H1 (cell line): ENCODE measurements at regions not wholly inside any gene's neighbourhood (a gene's known extent, or its start where the extent isn't known, plus 50 kb on each side); places are given as distances from the start of the nearest gene placed in this dataset.

Experiments
- CTCF ChIA-PET: fragments of 300-600 bp; sonication (Branson Sonifier 250); formaldehyde crosslinking; loops from one replicate; lab custom pipeline; 2021; ENCODE audit not compliant: partially characterized antibody; lab: Charles Lee
- POLR2A ChIA-PET: fragments of 300-600 bp; sonication (Branson Sonifier 250); formaldehyde crosslinking; loops from one replicate; lab custom pipeline; 2021; ENCODE audit warnings: inconsistent platforms; ENCODE audit not compliant: partially characterized antibody; lab: Charles Lee
- DNase-seq, 2 experiments: peaks; one replicate each; pipeline versions ENCODE4 v3.0.0 to v3.0.0-alpha.2; 2010 to 2022; ENCODE audit warnings: low spot score in 2 of 2, low read depth in 1 of 2, mixed read lengths in 1 of 2
- FAIRE-seq: peaks from 2 replicates; lab custom pipeline; 2011; peaks lifted over from hg19 to GRCh38; lab: Jason Lieb, UNC
- H2AFZ ChIP-seq: 2 replicates; pipeline ENCODE4 v1.8.1; 2012; ENCODE audit warnings: low read length, inconsistent platforms
- H2AK5ac ChIP-seq: 2 replicates; pipeline ENCODE4 v1.6.1; 2013; ENCODE audit warnings: low read depth, low read length
- H2BK120ac ChIP-seq: replicated peaks from 2 replicates; pipeline ENCODE3; 2013; ENCODE audit warnings: low read depth, low read length, inconsistent platforms
- H2BK12ac ChIP-seq: 2 replicates; pipeline ENCODE4 v1.6.1; 2013; ENCODE audit warnings: low read depth, low read length
- H2BK15ac ChIP-seq: 2 replicates; pipeline ENCODE4 v1.6.1; 2013; ENCODE audit warnings: low read length
- H2BK20ac ChIP-seq: 2 replicates; pipeline ENCODE4 v1.6.1; 2013; ENCODE audit warnings: low read length
- H2BK5ac ChIP-seq: 2 replicates; pipeline ENCODE4 v1.6.1; 2013; ENCODE audit warnings: low read depth, low read length
- H3K14ac ChIP-seq: 2 replicates; pipeline ENCODE4 v1.6.1; 2013; ENCODE audit warnings: inconsistent platforms; ENCODE audit not compliant: insufficient read length
- H3K18ac ChIP-seq: 2 replicates; pipeline ENCODE4 v1.6.1; 2013; ENCODE audit warnings: low read length; ENCODE audit errors: extremely low read depth
- H3K23ac ChIP-seq: 2 replicates; pipeline ENCODE4 v1.6.1; 2013; ENCODE audit warnings: inconsistent platforms; ENCODE audit not compliant: insufficient read length
- H3K23me2 ChIP-seq: 2 replicates; pipeline ENCODE4 v1.6.1; 2013; ENCODE audit warnings: low read depth, low read length
- H3K27ac ChIP-seq: 2 replicates; pipeline ENCODE4 v1.6.1; 2011; ENCODE audit warnings: low read depth, low read length, inconsistent platforms
- H3K27me3 ChIP-seq, 4 experiments: replicated peaks in 1 of 4; 1 replicate in 1 of 4; 2 replicates in 3 of 4; pipeline versions ENCODE4 v1.6.1 to v1.8.1; 2011 to 2013; ENCODE audit warnings: low read length in 3 of 4, mild to moderate bottlenecking in 3 of 4, inconsistent platforms in 2 of 4, mixed read lengths in 2 of 4, moderate library complexity in 1 of 4; ENCODE audit not compliant: control insufficient read depth in 3 of 4, insufficient read depth in 3 of 4; ENCODE audit errors: extremely low read depth in 1 of 4
- H3K36me3 ChIP-seq, 4 experiments: 2 replicates each; pipeline versions ENCODE4 v1.6.1 to v1.8.1; 2011 to 2013; ENCODE audit warnings: mild to moderate bottlenecking in 4 of 4, low read length in 3 of 4, moderate library complexity in 2 of 4, control low read depth in 1 of 4, inconsistent platforms in 1 of 4; ENCODE audit not compliant: insufficient read depth in 4 of 4, control insufficient read depth in 2 of 4
- H3K4ac ChIP-seq: replicated peaks from 2 replicates; pipeline ENCODE3; 2013; ENCODE audit warnings: low read length, low read depth, mixed read lengths, inconsistent platforms; ENCODE audit not compliant: insufficient read length
- H3K4me1 ChIP-seq, 4 experiments: replicated peaks in 1 of 4; 1 replicate in 1 of 4; 2 replicates in 3 of 4; pipeline versions ENCODE4 v1.6.1 to v1.8.1; 2011 to 2013; ENCODE audit warnings: low read length in 3 of 4, inconsistent platforms in 2 of 4, mixed read lengths in 1 of 4; ENCODE audit not compliant: insufficient read depth in 4 of 4, control insufficient read depth in 3 of 4
- H3K4me2 ChIP-seq, 2 experiments: 2 replicates each; pipeline versions ENCODE4 v1.6.1 to v1.8.1; 2011 to 2013; ENCODE audit warnings: low read depth in 2 of 2, low read length in 2 of 2, control low read depth in 1 of 2, inconsistent platforms in 1 of 2, mild to moderate bottlenecking in 1 of 2; ENCODE audit not compliant: insufficient read depth in 1 of 2
- H3K4me3 ChIP-seq, 4 experiments: fragments of 200-600, 300-600 bp in 1 of 4; sonication (generic), shearing (Covaris generic), sonication (Bioruptor Twin) in 1 of 4; 2 replicates each; pipeline versions ENCODE4 v1.5.1 to v1.8.1; 2011 to 2016; ENCODE audit warnings: low read length in 4 of 4, low read depth in 3 of 4, control low read depth in 2 of 4, inconsistent platforms in 2 of 4, mild to moderate bottlenecking in 2 of 4, mixed read lengths in 1 of 4, moderate library complexity in 1 of 4; ENCODE audit not compliant: insufficient read depth in 2 of 4; ENCODE audit errors: extremely low read depth in 1 of 4
- H3K56ac ChIP-seq: replicated peaks from 2 replicates; pipeline ENCODE3; 2013; ENCODE audit warnings: low read depth, mild to moderate bottlenecking, mixed read lengths, low read length, inconsistent platforms; ENCODE audit not compliant: insufficient read length
- H3K79me1 ChIP-seq: 2 replicates; pipeline ENCODE4 v1.6.1; 2013; ENCODE audit warnings: low read depth, low read length, control low read depth
- H3K79me2 ChIP-seq, 2 experiments: 2 replicates each; pipeline versions ENCODE4 v1.6.1 to v1.8.1; 2012 to 2013; ENCODE audit warnings: low read length in 2 of 2, mild to moderate bottlenecking in 2 of 2, inconsistent platforms in 1 of 2; ENCODE audit not compliant: insufficient read depth in 2 of 2, control insufficient read depth in 1 of 2
- H3K9ac ChIP-seq, 4 experiments: replicated peaks in 1 of 4; 1 replicate in 1 of 4; 2 replicates in 3 of 4; pipeline versions ENCODE4 v1.6.1 to v1.8.1; 2011 to 2013; ENCODE audit warnings: low read depth in 3 of 4, low read length in 3 of 4, control low read depth in 2 of 4, mild to moderate bottlenecking in 2 of 4, moderate library complexity in 2 of 4, inconsistent platforms in 1 of 4; ENCODE audit errors: extremely low read depth in 1 of 4
- H3K9me3 ChIP-seq, 2 experiments: 2 replicates each; pipeline versions ENCODE4 v1.6.1 to v1.8.1; 2012 to 2013; ENCODE audit warnings: mild to moderate bottlenecking in 2 of 2, moderate library complexity in 2 of 2, control low read depth in 1 of 2, inconsistent platforms in 1 of 2, low read depth in 1 of 2, low read length in 1 of 2, mixed read lengths in 1 of 2; ENCODE audit not compliant: insufficient read depth in 2 of 2
- H4K20me1 ChIP-seq, 2 experiments: replicated peaks in 1 of 2; 2 replicates each; pipeline versions ENCODE3 to v1.8.1; 2011 to 2013; ENCODE audit warnings: inconsistent platforms in 2 of 2, low read length in 2 of 2, mild to moderate bottlenecking in 1 of 2; ENCODE audit not compliant: insufficient read depth in 2 of 2, control insufficient read depth in 1 of 2
- H4K5ac ChIP-seq: 2 replicates; pipeline ENCODE4 v1.6.1; 2013; ENCODE audit warnings: low read length, low read depth, mixed read lengths, inconsistent platforms; ENCODE audit not compliant: insufficient read length
- H4K8ac ChIP-seq: 2 replicates; pipeline ENCODE4 v1.8.0; 2013; ENCODE audit warnings: mild to moderate bottlenecking, moderate library complexity, low read length, inconsistent platforms; ENCODE audit not compliant: insufficient read depth; ENCODE audit errors: extremely low read depth
- H4K91ac ChIP-seq: replicated peaks from 2 replicates; pipeline ENCODE3; 2013; ENCODE audit warnings: low read length, mixed read lengths, inconsistent platforms; ENCODE audit not compliant: insufficient read length
- ATF3 ChIP-seq: IDR thresholded peaks from 2 replicates; pipeline ENCODE4 v1.6.1; 2011; ENCODE audit warnings: low read depth, mild to moderate bottlenecking, low read length; ENCODE audit not compliant: insufficient read depth
- BCL11A ChIP-seq, 2 experiments: IDR thresholded peaks; one replicate each; pipeline ENCODE4 v1.6.1; 2011; ENCODE audit warnings: low read depth in 2 of 2, low read length in 2 of 2, mild to moderate bottlenecking in 2 of 2
- CHD1 ChIP-seq: IDR thresholded peaks from 2 replicates; pipeline ENCODE4 v1.6.1; 2012; ENCODE audit warnings: low read depth, low read length, improper control_type of control experiment
- E2F6 ChIP-seq: IDR thresholded peaks from 2 replicates; pipeline ENCODE4 v1.6.1; 2012; ENCODE audit warnings: inconsistent platforms
- EP300 ChIP-seq, 2 experiments: IDR thresholded peaks; 1 replicate in 1 of 2; 2 replicates in 1 of 2; pipeline ENCODE4 v1.6.1; 2011 to 2012; ENCODE audit warnings: low read depth in 2 of 2, low read length in 2 of 2, mild to moderate bottlenecking in 2 of 2, borderline replicate concordance in 1 of 2, inconsistent platforms in 1 of 2, moderate library complexity in 1 of 2
- HDAC6 ChIP-seq: IDR thresholded peaks from one replicate; pipeline ENCODE4 v1.7.1; 2012; ENCODE audit warnings: low read depth, mild to moderate bottlenecking, inconsistent platforms, low read length, moderate library complexity
- KDM4A ChIP-seq: IDR thresholded peaks from one replicate; pipeline ENCODE4 v1.7.1; 2012; ENCODE audit warnings: low read depth, mild to moderate bottlenecking, moderate library complexity, low read length, inconsistent platforms; ENCODE audit not compliant: severe bottlenecking
- KDM5A ChIP-seq: fragments of 200-600 bp; IDR thresholded peaks from 2 replicates; pipeline ENCODE4 v1.7.1; 2012; ENCODE audit warnings: mild to moderate bottlenecking, low read length, inconsistent platforms, mixed read lengths
- POLR2A ChIP-seq, 2 experiments: IDR thresholded peaks; 1 replicate in 1 of 2; 2 replicates in 1 of 2; pipeline ENCODE4 v1.6.1; 2011; ENCODE audit warnings: low read depth in 2 of 2, low read length in 2 of 2, mild to moderate bottlenecking in 2 of 2; ENCODE audit errors: control extremely low read depth in 1 of 2
- POU5F1 ChIP-seq: IDR thresholded peaks from 2 replicates; pipeline ENCODE4 v1.6.1; 2011; ENCODE audit warnings: low read depth, mild to moderate bottlenecking, low read length, moderate library complexity
- RNF2 ChIP-seq: fragments of 200-900, 300-1000 bp; sonication (generic); IDR thresholded peaks from 2 replicates; pipeline ENCODE4 v1.7.1; 2016; ENCODE audit warnings: borderline replicate concordance, low read depth, mild to moderate bottlenecking, antibody characterized with exemption, low read length; ENCODE audit not compliant: poor library complexity, severe bottlenecking; ENCODE audit errors: missing control alignments
- SAP30 ChIP-seq: fragments of 300-600 bp; sonication (generic); IDR thresholded peaks from 2 replicates; pipeline ENCODE4 v1.7.1; 2012; ENCODE audit warnings: low read length, moderate library complexity, mild to moderate bottlenecking, inconsistent platforms; ENCODE audit not compliant: insufficient read depth, insufficient replicate concordance
- TBP ChIP-seq: IDR thresholded peaks from 2 replicates; pipeline ENCODE4 v1.6.1; 2011; ENCODE audit warnings: low read depth, low read length, improper control_type of control experiment
- YY1 ChIP-seq: IDR thresholded peaks from 2 replicates; pipeline ENCODE4 v1.6.1; 2011; ENCODE audit warnings: low read depth, mild to moderate bottlenecking, low read length
- WGBS, 2 experiments: shearing (Covaris generic) in 1 of 2; methylation state at CpG; one replicate each; pipeline versions ENCODE4 v1.1.6 to v1.1.7; 2013 to 2015; ENCODE audit warnings: low lambda C conversion rate in 2 of 2, mixed read lengths in 2 of 2, inconsistent platforms in 1 of 2, low coverage in 1 of 2, missing lambda C conversion rate in 1 of 2; ENCODE audit not compliant: insufficient replicate concordance in 2 of 2, insufficient coverage in 1 of 2, insufficient read length in 1 of 2; ENCODE audit errors: extremely low coverage in 1 of 2, missing lambda C conversion rate in 1 of 2; 5-methylcytosine and 5-hydroxymethylcytosine counted together

GRCh38 chr1:14347186-14347585 is 251.3 kb upstream of the KAZN start:
- no peak overlapping the region for H4K5ac ChIP-seq
- no peak overlapping the region for H2BK120ac ChIP-seq
- ChIA-PET CTCF (no interaction called here), POLR2A (no interaction called here)
- H3K23me2 ChIP-seq = no peaks in the 10 kb centered on the region; the same call in 1 of the 2 replicates
- H3K79me1 ChIP-seq = no peaks in the 10 kb centered on the region
- peaks cover 0 to 6% (median 0%) of the 10 kb centered on the region in 4 experiments; a peak in 2 of 7 replicates for H3K4me1 ChIP-seq
- no peak overlapping the region for H3K9ac ChIP-seq
- no peak for FAIRE-seq
- no peak overlapping the region for H4K8ac ChIP-seq
- no peak overlapping the region for H3K4me3 ChIP-seq
- H3K4me2 ChIP-seq = no peak overlapping the region
- no peaks in the 10 kb centered on the region for H4K20me1 ChIP-seq
- 91% methylated on average over 6 of the region's 6 CpGs; no CpG with 5 or more reads in 1 of the 2 experiments for WGBS, 2 experiments
- H3K27ac ChIP-seq = no peak overlapping the region
- H2BK15ac ChIP-seq = no peak overlapping the region
- H2AK5ac ChIP-seq = no peak overlapping the region
- no peak for DNase-seq
- no peak overlapping the region for H2BK5ac ChIP-seq
- no peaks in the 10 kb centered on the region for H3K9me3 ChIP-seq
- H3K56ac ChIP-seq = no peak overlapping the region
- no peak overlapping the region for H3K4ac ChIP-seq
- H3K18ac ChIP-seq = no peak overlapping the region
- no peaks in the 10 kb centered on the region for H3K79me2 ChIP-seq
- no peak overlapping the region for H3K23ac ChIP-seq
- no peak overlapping the region for H3K14ac ChIP-seq
- no peak overlapping the region for H2BK12ac ChIP-seq
- no peaks in the 10 kb centered on the region for H3K36me3 ChIP-seq
- no peak overlapping the region for H2BK20ac ChIP-seq
- H3K27me3 ChIP-seq = no peaks in the 10 kb centered on the region
- no peak overlapping the region for H2AFZ ChIP-seq
- no peak overlapping the region for H4K91ac ChIP-seq
- TF ChIP-seq RNF2 (no peak), KDM4A (no peak), ATF3 (no peak), SAP30 (no peak), KDM5A (no peak), TBP (no peak), E2F6 (no peak), EP300 (IDR thresholded peaks at IDR 0.05; ENCODE audit: borderline replicate concordance in 1 of 2, low read depth in 2 of 2, low read length in 2 of 2) (no peak), POLR2A (IDR thresholded peaks at IDR 0.05; ENCODE audit: control extremely low read depth in 1 of 2, low read depth in 2 of 2, low read length in 2 of 2) (no peak), BCL11A (IDR thresholded peaks at IDR 0.05; ENCODE audit: low read depth in 2 of 2, low read length in 2 of 2) (no peak), POU5F1 (no peak), YY1 (no peak), HDAC6 (no peak), CHD1 (no peak)
